H7 (cell line): ENCODE measurements at regions not wholly inside any gene's neighbourhood (a gene's known extent, or its start where the extent isn't known, plus 50 kb on each side); places are given as distances from the start of the nearest gene placed in this dataset.

Experiments used
- DNase-seq: peaks from one replicate; pipeline ENCODE4 v3.0.0; 2012
- H3K27me3 ChIP-seq: 2 replicates; pipeline ENCODE4 v1.6.0; 2011; ENCODE audit warnings: mild to moderate bottlenecking, low read length; ENCODE audit not compliant: control insufficient read depth, insufficient read depth
- H3K36me3 ChIP-seq: replicated peaks from 2 replicates; pipeline ENCODE4 v1.5.1; 2011; ENCODE audit warnings: low read length; ENCODE audit not compliant: control insufficient read depth, insufficient read depth
- H3K4me3 ChIP-seq: 2 replicates; pipeline ENCODE4 v1.5.1; 2011; ENCODE audit warnings: low read depth, mild to moderate bottlenecking, control low read depth, low read length, moderate library complexity; ENCODE audit not compliant: insufficient read depth

DNA sequence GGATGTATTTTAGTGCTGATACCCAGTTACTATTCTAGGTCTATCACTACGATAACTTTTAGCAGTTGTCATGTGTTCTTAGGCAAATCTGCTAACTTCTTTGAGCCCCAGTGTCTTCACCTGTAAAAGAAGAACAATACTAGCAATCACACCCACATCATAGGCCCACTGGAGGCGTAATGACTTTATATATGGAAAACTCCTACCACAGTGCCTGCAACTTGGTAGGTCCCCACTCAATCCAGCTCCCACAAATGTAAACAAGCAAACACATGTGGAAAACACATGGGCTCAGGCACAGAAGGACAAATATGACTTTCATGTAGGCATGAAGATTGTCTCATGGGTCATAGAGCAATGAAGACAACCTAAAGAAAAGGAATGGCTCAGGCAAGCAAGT is 115.8 kb downstream of the TBX19 start:
- Histone ChIP-seq H3K36me3 (no peaks in the 10 kb centered on the region), H3K4me3 (no peak overlapping the region), H3K27me3 (no peaks in the 10 kb centered on the region)
- DNase-seq, result no peak

DNA sequence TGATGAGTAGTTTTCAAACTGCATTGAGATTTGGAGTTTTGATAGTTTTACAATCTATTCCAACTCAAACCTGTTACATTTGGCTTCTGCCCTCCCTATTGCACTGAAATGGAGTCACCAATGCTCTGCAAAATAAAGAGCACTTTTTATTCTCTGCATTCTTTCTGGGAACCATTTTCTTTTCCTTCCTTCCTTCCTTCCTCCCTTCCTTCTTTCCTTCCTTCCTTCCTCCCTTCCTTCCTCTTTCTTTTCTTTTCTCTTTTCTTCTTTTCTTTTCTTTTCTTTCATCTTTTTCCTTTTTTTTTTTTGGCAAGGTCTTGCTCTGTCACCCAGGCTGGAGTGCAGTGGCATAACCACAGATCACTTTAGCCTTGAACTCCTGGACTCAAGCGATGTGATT is 114.2 kb downstream of the TBX19 start:
- DNase-seq, result no peak

GRCh38 chr1:168392958-168393549 is 112.4 kb downstream of the TBX19 start:
- H3K4me3 ChIP-seq, result no peak overlapping the region
- no peaks in the 10 kb centered on the region for H3K36me3 ChIP-seq
- DNase-seq, result no peak
- H3K27me3 ChIP-seq, result no peaks in the 10 kb centered on the region

More for the DNA sequence above, 114.2 kb downstream of the TBX19 start:
- H3K4me3 ChIP-seq, result no peak overlapping the region
- H3K36me3 ChIP-seq, result no peaks in the 10 kb centered on the region
- no peaks in the 10 kb centered on the region for H3K27me3 ChIP-seq

DNA sequence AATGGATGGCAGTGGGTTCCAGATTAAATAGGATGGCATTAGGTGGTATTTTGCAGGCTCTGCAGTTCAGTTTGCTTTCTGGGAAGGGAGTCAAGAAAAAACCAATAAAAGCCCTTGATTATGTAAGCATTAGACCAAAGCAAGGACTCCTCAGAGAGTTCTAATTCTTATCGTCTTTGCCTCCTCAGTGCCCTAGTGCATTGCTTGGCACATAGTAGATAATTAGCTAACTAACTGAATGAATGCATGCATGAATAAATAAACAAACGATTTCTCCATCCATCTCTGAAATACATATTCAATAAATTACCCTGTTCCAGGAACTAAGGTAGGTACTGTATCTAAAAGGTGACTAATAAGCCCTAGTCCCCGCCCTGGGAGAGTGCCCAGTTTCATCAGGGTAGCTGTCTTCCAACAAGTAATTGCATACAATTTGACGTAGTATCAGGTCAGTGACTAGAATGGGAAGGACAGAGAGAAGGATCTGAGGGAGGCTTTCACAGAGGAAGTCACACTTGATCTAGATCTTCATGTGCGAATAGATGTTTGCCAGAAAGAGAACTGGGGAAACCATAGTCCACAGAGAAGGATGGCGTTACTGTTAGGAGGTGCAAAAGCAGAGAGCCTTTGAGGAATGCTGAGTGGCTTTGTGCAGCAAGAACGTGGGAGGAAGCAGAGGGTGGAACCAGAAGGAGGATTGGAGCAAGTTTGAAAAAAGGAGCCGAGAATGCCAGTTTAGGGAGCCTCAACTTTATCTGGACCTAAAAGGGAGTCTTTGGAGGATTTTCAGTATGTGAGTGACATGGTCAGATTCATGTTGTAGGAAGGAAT is 111.4 kb downstream of the TBX19 start:
- DNase-seq, result no peak
- no peaks in the 10 kb centered on the region for H3K27me3 ChIP-seq
- no peak overlapping the region for H3K4me3 ChIP-seq
- H3K36me3 ChIP-seq, result no peaks in the 10 kb centered on the region

DNA sequence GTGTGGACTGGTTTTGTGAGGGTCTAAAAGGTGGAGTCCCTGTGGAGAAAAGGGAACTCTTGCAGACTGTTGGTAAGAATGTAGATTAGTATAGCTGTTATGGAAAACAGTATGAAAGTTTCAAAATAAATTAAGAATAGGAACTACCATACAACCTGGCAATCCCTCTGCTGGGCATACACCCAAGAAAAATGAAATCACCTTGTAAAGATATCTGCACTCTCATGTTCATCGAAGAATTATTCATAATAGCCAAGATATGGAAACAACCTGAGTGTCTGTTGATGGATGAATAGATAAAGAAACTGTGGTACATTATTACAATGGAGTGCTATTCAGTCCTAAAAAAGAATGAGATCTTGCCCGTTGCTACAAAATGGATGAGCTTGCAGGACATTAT is 109.6 kb downstream of the TBX19 start:
- Histone ChIP-seq H3K4me3 (no peak overlapping the region), H3K27me3 (no peaks in the 10 kb centered on the region), H3K36me3 (no peaks in the 10 kb centered on the region)
- no peak for DNase-seq

- DNase-seq, result peak; percentile 38
- Histone ChIP-seq H3K27me3 (no peaks in the 10 kb centered on the region), H3K36me3 (no peaks in the 10 kb centered on the region), H3K4me3 (no peak overlapping the region)
Measured at GRCh38 chr1:168387781-168388760, 107.4 kb downstream of the TBX19 start.

GRCh38 chr1:168386949-168387586 is 106.4 kb downstream of the TBX19 start:
- no peak overlapping the region; the same call in 1 of the 2 replicates for H3K4me3 ChIP-seq
- H3K27me3 ChIP-seq, result no peaks in the 10 kb centered on the region
- peak; percentile 76 for DNase-seq

GRCh38 chr1:168386492-168386891 is 105.8 kb downstream of the TBX19 start:
- DNase-seq, result peak; percentile 6
- H3K4me3 ChIP-seq, result no peak overlapping the region
- no peaks in the 10 kb centered on the region for H3K27me3 ChIP-seq
- H3K36me3 ChIP-seq, result no peaks in the 10 kb centered on the region

More at GRCh38 chr1:168386949-168387586, 106.4 kb downstream of the TBX19 start:
- H3K36me3 ChIP-seq, result no peaks in the 10 kb centered on the region

GRCh38 chr1:168381850-168382249 is 101.2 kb downstream of the TBX19 start:
- no peak for DNase-seq
- no peaks in the 10 kb centered on the region for H3K36me3 ChIP-seq
- H3K4me3 ChIP-seq, result no peak overlapping the region
- H3K27me3 ChIP-seq, result no peaks in the 10 kb centered on the region

DNA sequence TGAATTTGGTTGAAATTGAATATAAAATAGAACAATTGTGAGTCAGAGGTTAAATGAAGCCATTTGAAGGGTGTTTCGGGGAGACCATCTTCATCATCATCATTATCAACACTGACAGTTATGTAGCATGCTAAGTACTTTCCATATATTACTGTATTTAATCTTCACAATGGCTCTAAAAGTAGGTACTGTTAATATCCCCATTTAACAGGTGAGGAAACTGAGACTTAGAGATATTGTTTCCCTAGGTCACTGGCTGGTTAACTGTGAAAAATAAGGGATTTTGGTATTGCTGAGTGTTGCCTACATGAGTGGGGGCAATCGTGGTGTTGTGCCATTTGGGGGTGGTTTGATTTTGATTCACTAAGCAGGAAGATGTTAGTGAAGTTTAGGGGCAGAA is 100.3 kb downstream of the TBX19 start:
- DNase-seq, result no peak
- Histone ChIP-seq H3K36me3 (no peaks in the 10 kb centered on the region), H3K27me3 (no peaks in the 10 kb centered on the region)

GRCh38 chr1:168379104-168379860 is 98.6 kb downstream of the TBX19 start:
- Histone ChIP-seq H3K36me3 (no peaks in the 10 kb centered on the region), H3K4me3 (no peak overlapping the region), H3K27me3 (no peaks in the 10 kb centered on the region)
- DNase-seq, result no peak

More for the DNA sequence above, 100.3 kb downstream of the TBX19 start:
- H3K4me3 ChIP-seq, result no peak overlapping the region

GRCh38 chr1:168375566-168376300 is 95.1 kb downstream of the TBX19 start:
- Histone ChIP-seq H3K4me3 (no peak overlapping the region), H3K36me3 (no peaks in the 10 kb centered on the region), H3K27me3 (no peaks in the 10 kb centered on the region)
- DNase-seq, result no peak

GRCh38 chr1:168374566-168374965 is 93.9 kb downstream of the TBX19 start:
- no peaks in the 10 kb centered on the region for H3K27me3 ChIP-seq
- H3K36me3 ChIP-seq, result no peaks in the 10 kb centered on the region
- H3K4me3 ChIP-seq, result no peak overlapping the region
- no peak for DNase-seq
